C4-2B (cell line): ENCODE measurements at regions not wholly inside any gene's neighbourhood (a gene's known extent, or its start where the extent isn't known, plus 50 kb on each side); places are given as distances from the start of the nearest gene placed in this dataset.

Experiments
- H3K27ac ChIP-seq: fragments of 450-650 bp; 2 replicates; pipeline ENCODE4 v1.5.1; 2017
- CTCF ChIP-seq: fragments of 450-650 bp; conservative IDR thresholded peaks from 2 replicates; pipeline ENCODE4 v1.5.1; 2017; ENCODE audit warnings: mild to moderate bottlenecking
- ZFX ChIP-seq: fragments of 450-650 bp; IDR thresholded peaks from 2 replicates; pipeline ENCODE4 v1.6.1; 2017

GRCh38 chr6:14951704-14952103 is 294.2 kb upstream of the JARID2 start:
- no peak overlapping the region for H3K27ac ChIP-seq
- TF ChIP-seq ZFX, result no peak
- TF ChIP-seq CTCF, result no peak

GRCh38 chr6:14953836-14954235 is 292.0 kb upstream of the JARID2 start:
- no peak overlapping the region for H3K27ac ChIP-seq
- no peak for TF ChIP-seq ZFX
- no peak for TF ChIP-seq CTCF

- no peak for TF ChIP-seq CTCF
- no peak for TF ChIP-seq ZFX
- H3K27ac ChIP-seq, result no peak overlapping the region
Measured at GRCh38 chr6:14957355-14958059, 288.4 kb upstream of the JARID2 start.

GRCh38 chr6:14959324-14959885 is 286.5 kb upstream of the JARID2 start:
- no peak for TF ChIP-seq ZFX
- no peak for TF ChIP-seq CTCF
- H3K27ac ChIP-seq, result no peak overlapping the region

GRCh38 chr6:14964556-14965270 is 281.2 kb upstream of the JARID2 start:
- H3K27ac ChIP-seq, result no peak overlapping the region
- TF ChIP-seq ZFX, result no peak
- TF ChIP-seq CTCF, result no peak

- TF ChIP-seq ZFX, result no peak
- TF ChIP-seq CTCF, result no peak
- no peak overlapping the region for H3K27ac ChIP-seq
Measured at GRCh38 chr6:14965424-14966075, 280.3 kb upstream of the JARID2 start.
